SIG-M5 treated with dmso at 0.1 percent for 504 hours (cell line): ENCODE measurements at regions not wholly inside any gene's neighbourhood (a gene's known extent, or its start where the extent isn't known, plus 50 kb on each side); places are given as distances from the start of the nearest gene placed in this dataset.

Experiments used
- DNase-seq: peaks from one replicate; lab custom pipeline; 2025; ENCODE audit not compliant: unreplicated experiment; lab: John Stamatoyannopoulos, UW

DNA sequence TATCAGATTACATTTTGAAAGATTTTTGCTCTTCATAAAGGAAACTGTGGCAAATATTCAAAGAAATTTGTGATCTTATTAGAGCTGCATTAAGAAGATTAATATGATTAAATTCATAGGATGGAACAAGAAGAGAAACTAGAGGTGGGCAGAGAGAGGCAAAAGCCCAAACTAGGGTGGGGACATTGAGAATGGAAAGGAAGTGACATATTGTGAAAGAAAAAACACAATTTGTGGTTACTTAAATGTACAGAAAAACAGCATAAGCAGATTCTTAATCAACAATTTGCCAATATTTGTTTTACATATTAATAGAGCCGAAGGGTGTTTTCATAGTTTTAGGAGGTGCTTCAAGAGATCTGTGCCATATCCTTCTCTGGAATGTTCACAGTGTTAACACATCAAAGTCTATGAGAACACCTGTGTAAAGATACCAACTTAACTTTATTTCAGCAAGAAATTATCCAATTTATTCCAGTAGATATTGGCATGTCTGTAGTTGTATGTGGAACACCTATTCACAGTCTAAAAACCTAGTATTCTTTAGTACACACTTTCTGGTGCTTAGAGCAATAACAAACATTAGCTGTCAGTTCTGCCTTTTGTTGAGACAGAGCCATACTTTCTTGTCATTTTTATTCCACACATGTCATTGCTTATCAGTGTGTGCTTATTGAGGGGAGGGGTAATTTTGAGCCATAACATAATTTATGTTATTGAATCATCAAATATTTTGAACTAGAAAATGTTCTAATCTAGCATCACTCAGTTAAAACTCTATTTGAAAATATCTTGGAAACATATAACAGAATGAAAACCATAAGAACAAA lies 401.5 kb downstream of the PTPRC start:
- peak; percentile 32 for DNase-seq

DNA sequence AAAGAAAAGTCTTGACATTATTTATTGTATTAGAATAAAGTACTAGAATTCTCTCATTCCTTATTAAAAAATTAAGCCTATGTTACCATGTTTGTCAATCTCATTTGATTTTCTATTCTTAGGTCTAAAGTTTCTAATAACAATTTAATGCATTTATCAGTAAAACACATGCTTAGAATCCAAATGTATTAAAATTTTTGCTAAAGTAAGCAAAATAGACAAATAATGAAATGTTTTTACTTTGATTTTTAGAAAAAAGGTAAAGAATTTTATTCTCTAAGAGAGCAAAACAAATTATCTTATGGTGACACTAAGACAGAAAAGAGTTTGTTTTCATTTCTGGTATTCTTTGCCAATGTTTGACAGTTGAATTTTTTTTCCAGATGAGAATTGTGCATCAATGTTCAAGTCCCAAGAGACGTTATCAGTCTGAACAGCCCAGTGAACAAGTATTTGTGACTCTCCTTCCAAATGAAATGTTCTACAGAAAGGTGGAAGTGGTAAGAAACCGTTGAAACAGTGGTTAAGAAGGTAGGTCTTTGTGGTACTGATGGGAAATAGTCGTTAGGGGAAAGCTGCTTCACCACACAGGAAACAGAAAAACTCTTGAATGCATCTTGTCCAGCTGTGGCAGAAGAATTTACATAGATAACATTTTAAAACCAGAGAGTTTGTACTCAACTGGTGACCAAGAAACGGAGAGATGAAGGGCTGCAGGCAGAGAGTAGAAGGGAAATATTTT lies 402.5 kb downstream of the PTPRC start:
- DNase-seq: peak; percentile 99

GRCh38 chr1:199042193-199042592 lies 403.4 kb downstream of the PTPRC start:
- DNase-seq: no peak

- DNase-seq: no peak
These were observed 405.4 kb downstream of the PTPRC start for GRCh38 chr1:199044191-199044590.

DNA sequence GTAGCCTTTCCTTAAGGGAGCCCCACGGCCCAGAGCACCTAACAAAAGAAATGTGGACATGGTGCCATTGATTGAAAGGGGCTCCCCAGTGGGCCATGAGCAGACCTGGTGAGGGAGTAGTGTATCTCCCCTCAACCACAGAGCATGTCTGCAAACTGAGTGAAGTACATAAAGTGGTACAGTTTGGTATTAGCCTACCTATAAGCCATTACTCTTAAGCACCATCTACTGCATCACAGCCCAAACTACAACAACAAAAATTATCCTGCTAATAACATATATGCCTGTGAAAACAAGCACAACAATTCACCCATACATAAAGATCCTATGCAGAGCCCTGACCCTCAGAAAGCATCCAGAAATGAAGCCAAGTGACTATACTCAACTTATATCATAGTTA lies 407.8 kb downstream of the PTPRC start:
- DNase-seq: no peak

DNA sequence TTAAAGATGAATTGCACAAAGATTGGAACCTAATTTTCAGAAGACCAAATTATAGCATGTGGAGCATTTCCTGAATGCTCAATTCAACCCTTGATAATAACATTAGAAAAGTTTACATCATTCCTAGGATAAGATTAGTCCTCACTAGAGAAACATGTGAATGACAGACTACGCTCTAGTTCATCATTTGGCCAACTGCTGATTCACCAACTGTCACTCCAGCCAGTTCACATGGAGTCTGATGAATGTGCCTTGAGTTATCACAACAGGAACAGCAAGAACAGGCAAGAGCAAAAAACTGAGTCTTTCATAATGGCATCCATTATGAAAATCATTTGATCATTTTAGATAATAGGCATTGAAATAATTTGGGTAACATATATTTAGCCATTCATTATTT lies 415.9 kb downstream of the PTPRC start:
- DNase-seq: no peak

DNA sequence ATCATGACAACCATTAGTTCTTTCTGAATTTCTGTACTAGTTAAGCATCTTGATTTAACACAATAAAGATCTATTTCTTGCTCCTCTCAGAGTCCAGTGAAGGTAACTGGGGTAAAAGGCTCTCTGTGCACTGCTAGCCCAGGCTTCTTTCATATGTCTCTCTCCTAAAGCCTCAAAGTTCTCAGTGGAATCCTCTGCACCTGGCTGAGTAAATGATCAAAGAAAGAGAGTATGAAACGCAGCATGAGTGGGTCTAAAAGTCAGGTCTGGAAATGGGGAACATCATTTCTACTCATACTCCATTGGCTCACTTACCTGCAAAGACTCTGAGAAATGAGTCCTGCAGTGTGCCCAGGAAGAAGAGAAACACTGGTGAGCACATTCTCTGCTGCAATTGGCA lies 418.5 kb downstream of the PTPRC start:
- DNase-seq: no peak

GRCh38 chr1:199058281-199058680 lies 419.4 kb downstream of the PTPRC start:
- DNase-seq: no peak

DNA sequence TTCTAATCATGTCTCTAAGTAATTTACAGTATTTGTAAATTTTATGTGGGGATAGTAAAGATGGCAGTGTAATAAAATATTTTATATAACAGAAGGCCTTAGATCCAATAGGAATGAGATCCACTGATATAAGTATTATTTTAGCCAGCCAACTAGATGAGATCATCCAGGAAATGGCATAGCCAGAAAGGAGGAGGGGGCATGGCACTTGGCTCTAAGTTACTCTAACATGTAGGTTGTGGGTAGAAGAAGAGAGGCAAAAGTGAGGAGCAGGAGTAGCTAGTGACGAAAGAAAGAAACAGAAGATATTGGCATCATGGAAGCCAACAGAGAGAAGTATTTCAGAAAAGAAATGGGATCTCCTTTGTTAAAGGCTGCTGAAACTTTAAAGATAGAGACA lies 426.1 kb downstream of the PTPRC start:
- DNase-seq: no peak

- DNase-seq: no peak
These were observed 428.6 kb downstream of the PTPRC start for GRCh38 chr1:199067483-199067882.

DNA sequence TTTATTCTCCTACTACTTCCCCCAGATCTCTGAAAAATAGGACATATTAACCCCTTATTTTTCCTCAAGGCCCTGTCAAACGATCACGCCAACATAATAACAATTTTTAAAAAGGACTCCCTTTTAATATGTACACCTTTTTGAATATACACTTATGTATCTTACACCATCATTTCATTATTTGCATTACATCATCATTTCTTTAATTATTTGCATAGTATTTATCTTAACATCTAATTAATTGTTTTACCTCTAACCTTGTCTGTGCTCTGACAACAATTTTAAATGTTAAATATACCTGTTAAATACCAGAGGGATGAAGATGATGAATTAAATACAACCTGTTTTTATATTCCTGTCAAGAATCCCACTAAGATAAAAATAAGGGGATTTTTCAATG lies 432.2 kb downstream of the PTPRC start:
- DNase-seq: no peak

DNA sequence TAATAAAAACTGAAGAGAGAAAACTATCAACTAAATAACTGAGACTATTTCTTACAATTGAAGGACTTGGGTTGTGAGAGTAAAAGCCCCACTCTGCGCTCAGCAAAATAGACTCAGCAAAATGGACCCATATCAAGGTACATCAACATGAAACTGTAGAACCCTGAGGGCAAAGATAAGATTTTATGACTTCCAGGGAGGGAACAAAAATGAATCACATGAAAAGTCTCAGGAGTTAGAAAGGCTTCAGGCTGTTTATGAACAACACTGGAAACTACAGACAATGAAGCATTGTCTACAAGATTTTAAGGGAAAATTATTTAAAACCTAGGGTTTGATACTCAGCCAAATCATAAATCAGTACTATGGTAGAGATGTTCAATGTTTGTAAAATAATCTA lies 434.3 kb downstream of the PTPRC start:
- no peak for DNase-seq

GRCh38 chr1:199075792-199076191 lies 437.0 kb downstream of the PTPRC start:
- no peak for DNase-seq

DNA sequence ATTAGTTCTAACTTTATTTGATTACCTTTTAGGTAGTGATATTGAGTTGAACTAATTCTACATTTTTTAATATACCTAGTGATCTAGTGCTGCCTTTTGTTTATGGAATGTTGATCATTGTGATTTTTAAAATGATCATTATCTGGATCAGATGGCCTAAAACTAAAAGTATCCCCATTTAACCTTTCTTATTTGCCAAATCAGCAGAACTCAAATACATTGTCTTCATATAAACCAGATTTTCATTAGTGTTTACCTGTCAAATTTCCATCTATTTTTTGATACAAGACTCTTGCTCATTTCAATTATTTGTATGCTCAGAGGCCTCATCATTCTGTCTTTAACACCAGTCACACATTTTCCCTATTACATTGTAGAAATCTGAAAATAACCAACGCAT lies 441.2 kb downstream of the PTPRC start:
- no peak for DNase-seq

- DNase-seq: no peak
These were observed 442.9 kb downstream of the PTPRC start for GRCh38 chr1:199081739-199082138.

GRCh38 chr1:199082778-199083389 lies 444.0 kb downstream of the PTPRC start:
- no peak for DNase-seq

DNA sequence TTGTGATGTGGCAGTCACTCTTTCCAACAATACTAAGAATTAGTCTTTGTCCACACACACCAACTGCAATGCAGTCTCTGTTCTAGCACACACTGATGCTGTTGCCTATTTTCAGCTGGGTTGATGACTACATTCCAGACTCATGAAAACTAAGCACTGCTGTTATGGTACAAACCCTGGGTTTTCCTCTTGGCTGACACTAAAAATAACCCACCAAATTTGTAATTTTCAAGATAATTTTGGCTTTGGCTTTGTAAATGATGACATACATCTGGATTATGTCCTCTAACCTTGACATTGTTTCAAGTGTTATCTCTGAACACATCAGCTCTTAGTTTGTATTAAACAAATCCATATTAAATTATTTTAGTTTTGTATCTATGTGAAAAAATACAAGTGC lies 444.8 kb downstream of the PTPRC start:
- no peak for DNase-seq

DNA sequence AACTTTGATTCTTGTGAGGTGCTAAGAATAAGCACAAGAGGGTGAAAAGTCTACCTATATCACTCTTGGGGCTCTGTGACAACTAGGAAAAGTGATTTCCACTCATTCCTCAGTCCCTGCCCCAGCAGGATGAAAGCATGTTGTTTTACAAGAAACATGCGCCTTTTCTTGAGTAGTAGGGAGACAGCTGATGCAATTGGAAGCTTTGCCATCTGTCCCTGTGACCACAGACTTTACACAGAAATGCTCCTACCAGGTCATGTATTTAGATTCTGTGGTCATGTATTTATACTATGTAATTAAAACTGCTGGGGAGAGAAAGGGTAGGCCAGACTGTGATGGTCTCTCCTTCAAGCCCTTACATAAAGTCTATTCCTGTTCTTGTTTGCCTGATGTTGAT lies 445.5 kb downstream of the PTPRC start:
- DNase-seq: peak; percentile 24

DNA sequence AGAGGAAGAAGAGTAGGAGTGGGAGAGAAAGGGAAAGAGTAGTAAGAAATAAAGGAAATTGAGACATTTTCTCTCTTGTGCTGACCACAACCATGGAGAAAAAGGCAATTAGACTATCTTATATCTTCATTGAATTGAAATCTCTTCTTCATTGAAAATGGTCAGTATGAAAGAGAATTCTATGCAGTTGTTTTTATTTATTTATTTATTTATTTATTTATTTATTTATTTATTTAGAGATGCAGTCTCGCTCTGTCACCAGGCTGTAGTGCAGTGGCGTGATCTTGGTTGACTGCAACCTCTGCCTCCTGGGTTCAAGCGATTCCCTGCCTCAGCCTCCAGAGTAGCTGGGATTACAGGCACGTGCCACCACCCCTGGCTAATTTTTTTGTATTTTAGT lies 447.1 kb downstream of the PTPRC start:
- DNase-seq: no peak

DNA sequence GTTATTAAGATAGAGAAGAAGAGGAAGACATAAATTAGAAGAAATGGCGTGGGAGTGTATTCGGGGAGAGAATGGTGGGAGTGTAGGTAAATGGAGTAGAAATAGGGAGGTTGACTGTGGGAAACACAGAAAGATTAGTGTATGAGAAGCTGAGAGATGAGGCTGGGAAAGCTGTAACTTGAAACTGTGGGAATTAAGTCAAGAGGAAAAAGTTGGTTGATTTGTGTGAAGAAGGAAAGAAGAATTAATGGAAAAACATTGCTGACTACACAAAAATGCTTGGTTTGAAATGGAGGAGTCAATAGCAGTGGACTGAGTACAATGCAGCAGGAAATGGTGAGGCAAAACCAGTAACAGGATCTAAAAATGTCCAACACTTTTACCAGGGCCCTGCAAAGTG lies 448.3 kb downstream of the PTPRC start:
- no peak for DNase-seq

DNA sequence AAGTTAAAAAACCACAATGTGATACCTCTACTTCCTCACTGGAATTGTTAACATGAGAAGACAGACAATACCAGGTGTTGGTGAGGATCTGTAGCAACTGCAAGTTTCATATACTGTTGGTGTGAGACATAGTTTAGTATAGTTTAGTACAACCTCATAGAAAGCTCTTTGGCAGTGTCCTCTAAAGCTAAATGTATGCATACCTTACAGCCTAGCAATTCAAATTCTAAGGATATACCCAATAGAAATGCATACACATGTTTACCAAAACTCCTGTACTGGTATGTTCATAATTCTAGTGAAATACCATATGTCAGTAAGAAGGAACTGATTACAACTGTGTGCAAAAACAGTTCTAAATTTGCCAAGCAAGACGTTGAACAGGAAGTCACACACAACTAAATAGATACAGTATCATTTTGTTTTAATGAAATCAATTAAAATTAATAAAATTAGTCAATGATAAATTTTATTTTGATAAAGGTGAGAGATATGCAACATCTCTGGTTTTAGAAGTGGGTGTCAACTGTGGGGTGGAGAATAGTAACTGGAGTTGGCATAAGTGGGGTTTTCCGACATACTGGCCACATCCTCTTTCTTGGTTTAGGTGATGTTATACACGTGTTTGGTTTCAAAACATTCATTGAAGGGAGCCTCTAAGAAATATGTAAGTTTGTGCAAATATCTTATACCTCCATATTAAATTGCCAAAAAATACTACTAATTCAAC lies 450.7 kb downstream of the PTPRC start:
- peak; percentile 67 for DNase-seq
